Nephron progenitor cell (in vitro differentiated cells): ENCODE measurements at regions not wholly inside any gene's neighbourhood (a gene's known extent, or its start where the extent isn't known, plus 50 kb on each side); places are given as distances from the start of the nearest gene placed in this dataset.

Experiments used
- DNase-seq: peaks from one replicate; pipeline ENCODE4 v3.0.0; 2021
- H3K27ac Mint-ChIP-seq: 2 replicates; pipeline ENCODE4 v1.8.0; 2021; ENCODE audit warnings: mild to moderate bottlenecking, moderate library complexity, mixed read lengths
- H3K27me3 Mint-ChIP-seq: 2 replicates; pipeline ENCODE4 v1.8.0; 2021; ENCODE audit warnings: mild to moderate bottlenecking, low read depth, mixed read lengths; ENCODE audit not compliant: poor library complexity
- H3K36me3 Mint-ChIP-seq: 2 replicates; pipeline ENCODE4 v1.8.0; 2021; ENCODE audit warnings: low read depth, mixed read lengths
- H3K4me1 Mint-ChIP-seq: 2 replicates; pipeline ENCODE4 v1.8.0; 2021; ENCODE audit warnings: mixed read lengths
- H3K4me3 Mint-ChIP-seq: 2 replicates; pipeline ENCODE4 v1.8.0; 2021; ENCODE audit warnings: mild to moderate bottlenecking, moderate library complexity, mixed read lengths
- H3K9me3 Mint-ChIP-seq: 2 replicates; pipeline ENCODE4 v1.8.0; 2021; ENCODE audit warnings: mild to moderate bottlenecking, moderate library complexity, mixed read lengths
- TF ChIP-seq, protein P1 (sequence below): fragments of 200-600 bp; sonication (generic); IDR thresholded peaks from 2 replicates; pipeline ENCODE4 v1.5.0; 2021; ENCODE audit warnings: antibody characterized with exemption

DNA sequence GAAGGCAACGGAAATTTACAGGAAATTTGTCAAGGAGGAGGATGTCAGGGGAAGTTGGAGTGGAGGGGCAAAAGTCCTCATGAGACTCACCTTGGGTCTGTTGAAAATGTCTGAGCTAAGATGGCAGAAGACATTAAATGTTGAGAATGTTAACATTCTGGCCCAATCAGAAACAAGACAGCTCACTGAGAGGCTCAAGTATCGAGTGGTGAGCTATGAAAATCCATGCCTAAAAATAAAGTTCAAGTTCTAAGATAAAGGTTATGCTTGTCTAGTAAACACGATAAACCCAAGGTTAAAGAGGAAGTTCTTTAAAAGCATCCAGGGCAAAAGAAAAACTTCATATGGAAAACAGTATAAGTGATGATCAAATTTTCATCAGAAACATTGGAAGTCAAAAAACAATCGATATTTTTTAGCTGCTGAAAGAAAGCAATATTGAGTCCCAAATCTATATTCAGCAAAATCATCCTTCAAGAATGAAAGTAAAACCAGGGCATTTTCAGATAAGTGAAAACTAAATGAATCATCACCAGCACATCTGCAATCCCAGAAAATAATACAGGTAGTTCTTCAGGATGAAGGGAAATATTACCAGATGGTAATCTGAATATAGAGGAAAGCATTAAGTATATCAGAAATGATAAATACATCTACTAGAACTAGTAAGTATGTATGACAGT lies 462.4 kb downstream of the TLL1 start:
- peaks cover 19% of the 10 kb centered on the region for H3K9me3 Mint-ChIP-seq
- TF ChIP-seq, protein P1, sequence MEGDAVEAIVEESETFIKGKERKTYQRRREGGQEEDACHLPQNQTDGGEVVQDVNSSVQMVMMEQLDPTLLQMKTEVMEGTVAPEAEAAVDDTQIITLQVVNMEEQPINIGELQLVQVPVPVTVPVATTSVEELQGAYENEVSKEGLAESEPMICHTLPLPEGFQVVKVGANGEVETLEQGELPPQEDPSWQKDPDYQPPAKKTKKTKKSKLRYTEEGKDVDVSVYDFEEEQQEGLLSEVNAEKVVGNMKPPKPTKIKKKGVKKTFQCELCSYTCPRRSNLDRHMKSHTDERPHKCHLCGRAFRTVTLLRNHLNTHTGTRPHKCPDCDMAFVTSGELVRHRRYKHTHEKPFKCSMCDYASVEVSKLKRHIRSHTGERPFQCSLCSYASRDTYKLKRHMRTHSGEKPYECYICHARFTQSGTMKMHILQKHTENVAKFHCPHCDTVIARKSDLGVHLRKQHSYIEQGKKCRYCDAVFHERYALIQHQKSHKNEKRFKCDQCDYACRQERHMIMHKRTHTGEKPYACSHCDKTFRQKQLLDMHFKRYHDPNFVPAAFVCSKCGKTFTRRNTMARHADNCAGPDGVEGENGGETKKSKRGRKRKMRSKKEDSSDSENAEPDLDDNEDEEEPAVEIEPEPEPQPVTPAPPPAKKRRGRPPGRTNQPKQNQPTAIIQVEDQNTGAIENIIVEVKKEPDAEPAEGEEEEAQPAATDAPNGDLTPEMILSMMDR: no peak
- H3K36me3 Mint-ChIP-seq: no peaks in the 10 kb centered on the region
- no peak for DNase-seq
- peaks cover 7% of the 10 kb centered on the region for H3K4me1 Mint-ChIP-seq
- H3K27me3 Mint-ChIP-seq: peaks cover 2% of the 10 kb centered on the region
- no peak overlapping the region for H3K4me3 Mint-ChIP-seq
- no peak overlapping the region for H3K27ac Mint-ChIP-seq

DNA sequence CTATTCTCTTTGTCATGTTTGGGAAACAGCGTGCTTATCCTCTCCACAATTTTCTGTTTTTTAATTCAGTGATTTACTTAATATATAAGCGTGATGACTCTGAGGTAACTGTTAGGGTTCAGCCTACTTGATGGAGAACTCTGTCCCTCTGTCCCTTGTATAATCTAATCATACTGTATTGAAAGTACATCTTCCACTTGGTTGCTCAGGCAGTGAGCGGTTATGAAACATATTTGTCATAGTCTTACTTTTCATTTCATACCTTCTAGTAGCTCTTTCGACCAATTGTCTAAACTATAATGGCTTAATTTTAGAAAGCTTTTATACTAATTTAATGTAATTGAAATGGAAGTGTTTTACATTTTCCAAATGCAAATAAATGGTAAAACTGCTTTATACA lies 469.0 kb downstream of the TLL1 start:
- no peaks in the 10 kb centered on the region for H3K36me3 Mint-ChIP-seq
- DNase-seq: no peak
- H3K27ac Mint-ChIP-seq: no peak overlapping the region
- peaks cover 3% of the 10 kb centered on the region for H3K27me3 Mint-ChIP-seq
- H3K4me3 Mint-ChIP-seq: no peak overlapping the region
- H3K9me3 Mint-ChIP-seq: no peaks in the 10 kb centered on the region
- TF ChIP-seq, protein P1: no peak
- H3K4me1 Mint-ChIP-seq: no peaks in the 10 kb centered on the region

DNA sequence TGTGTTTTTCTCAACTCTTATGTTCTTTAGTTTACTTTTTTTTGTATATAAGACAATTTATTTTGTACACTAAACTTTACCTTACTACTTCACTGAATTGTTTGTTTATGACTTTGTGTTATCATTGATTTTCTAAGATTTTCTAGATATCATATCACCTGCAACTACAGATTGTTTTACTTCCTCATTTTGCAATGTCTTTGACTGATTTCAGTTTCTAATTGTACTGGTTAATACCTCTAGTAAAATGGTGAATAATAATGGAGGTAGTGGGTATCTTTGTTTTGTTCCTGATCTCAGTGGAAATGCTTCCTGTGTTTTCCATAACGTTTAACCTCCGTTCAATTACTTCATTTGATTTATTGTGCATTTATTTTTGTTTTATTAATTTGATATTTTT lies 490.2 kb downstream of the TLL1 start:
- Mint-ChIP-seq H3K4me1 (no peaks in the 10 kb centered on the region), H3K36me3 (no peaks in the 10 kb centered on the region), H3K27ac (no peak overlapping the region), H3K27me3 (no peaks in the 10 kb centered on the region), H3K4me3 (no peak overlapping the region), H3K9me3 (peaks cover 3% of the 10 kb centered on the region)
- no peak for DNase-seq
- TF ChIP-seq, protein P1: no peak

DNA sequence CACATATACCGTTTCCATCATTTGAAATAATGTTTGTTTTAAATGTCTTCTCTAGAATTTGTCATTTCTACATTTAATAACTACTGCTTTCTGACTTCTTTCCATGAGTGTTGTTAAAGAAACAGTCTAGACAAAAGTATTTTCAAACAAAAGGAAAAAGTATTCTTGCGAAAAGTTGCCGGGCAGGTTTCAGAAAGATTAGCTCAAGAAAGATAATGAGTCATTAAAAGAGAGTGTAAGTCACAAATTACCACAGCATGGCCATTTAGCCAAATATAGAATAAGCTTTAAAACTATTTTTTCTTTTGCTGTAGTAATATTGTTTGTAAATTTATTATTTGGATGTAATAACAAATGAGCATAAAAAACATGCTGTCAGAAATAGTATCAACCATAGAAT lies 493.0 kb downstream of the TLL1 start:
- DNase-seq: no peak
- Mint-ChIP-seq H3K9me3 (peaks cover 14% of the 10 kb centered on the region), H3K27me3 (no peaks in the 10 kb centered on the region), H3K4me1 (no peaks in the 10 kb centered on the region), H3K27ac (no peak overlapping the region), H3K36me3 (no peaks in the 10 kb centered on the region), H3K4me3 (no peak overlapping the region)
- TF ChIP-seq, protein P1: no peak

DNA sequence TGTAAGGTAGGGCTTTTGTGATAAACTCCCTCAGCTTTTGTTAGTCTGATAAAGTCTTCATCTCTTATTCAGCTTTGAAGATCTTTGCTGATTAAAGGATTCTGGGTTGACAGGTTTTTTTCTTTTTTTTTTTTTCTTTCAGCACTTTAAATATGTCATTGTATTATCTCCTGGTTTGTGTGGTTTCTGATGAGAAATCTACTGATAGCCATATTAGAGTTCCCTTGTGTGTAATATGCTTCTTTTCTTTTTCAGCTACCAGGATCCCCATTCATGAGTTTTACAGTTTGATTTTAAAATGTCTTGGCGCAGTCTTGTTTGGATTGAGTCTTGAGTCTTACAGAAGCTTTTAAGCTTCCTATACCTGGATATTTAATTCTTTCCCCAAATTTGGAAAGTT lies 504.5 kb downstream of the TLL1 start:
- H3K9me3 Mint-ChIP-seq: peaks cover 48% of the 10 kb centered on the region
- no peaks in the 10 kb centered on the region for H3K4me1 Mint-ChIP-seq
- DNase-seq: no peak
- H3K4me3 Mint-ChIP-seq: no peak overlapping the region
- H3K27ac Mint-ChIP-seq: no peak overlapping the region
- peaks cover 4% of the 10 kb centered on the region for H3K36me3 Mint-ChIP-seq
- TF ChIP-seq, protein P1: no peak
- no peaks in the 10 kb centered on the region for H3K27me3 Mint-ChIP-seq
